GM12864 (cell line): ENCODE measurements at regions not wholly inside any gene's neighbourhood (a gene's known extent, or its start where the extent isn't known, plus 50 kb on each side); places are given as distances from the start of the nearest gene placed in this dataset.
A peak's percentile ranks its signal among the peaks of the same experiment; 100 is the strongest.

Source experiments
- DNase-seq: peaks from one replicate; pipeline ENCODE4 v3.0.0-alpha.2; 2011; ENCODE audit warnings: low read depth
- H3K4me3 ChIP-seq: 2 replicates; pipeline ENCODE4 v1.5.1; 2011; ENCODE audit warnings: mild to moderate bottlenecking, low read depth, low read length, control low read depth
- CTCF ChIP-seq: IDR thresholded peaks from 2 replicates; pipeline ENCODE4 v1.5.1; 2011; ENCODE audit warnings: low read depth, mild to moderate bottlenecking, moderate library complexity, low read length, control low read depth, inconsistent platforms; ENCODE audit errors: missing control alignments

GRCh38 chr7:124662937-124663336, 102.7 kb downstream of the GPR37 start:
- no peak overlapping the region for H3K4me3 ChIP-seq
- no peak for DNase-seq
- TF ChIP-seq CTCF = no peak

- H3K4me3 ChIP-seq = no peak overlapping the region
- TF ChIP-seq CTCF = no peak
- no peak for DNase-seq
These were observed 103.2 kb downstream of the GPR37 start for GRCh38 chr7:124662372-124662771.

GRCh38 chr7:124655990-124656389, 109.6 kb downstream of the GPR37 start:
- DNase-seq = no peak
- TF ChIP-seq CTCF = no peak
- no peak overlapping the region for H3K4me3 ChIP-seq

GRCh38 chr7:124652237-124652636, 113.4 kb downstream of the GPR37 start:
- DNase-seq = no peak
- TF ChIP-seq CTCF = no peak
- H3K4me3 ChIP-seq = no peak overlapping the region

- H3K4me3 ChIP-seq = no peak overlapping the region
- TF ChIP-seq CTCF = no peak
- no peak for DNase-seq
These were observed 114.5 kb downstream of the GPR37 start for GRCh38 chr7:124651136-124651535.

- DNase-seq = no peak
- H3K4me3 ChIP-seq = peak overlapping the region; percentile 23
- TF ChIP-seq CTCF = no peak
These were observed 116.1 kb downstream of the GPR37 start for GRCh38 chr7:124649397-124650014.

GRCh38 chr7:124647630-124648306, 117.8 kb downstream of the GPR37 start:
- DNase-seq = no peak
- no peak overlapping the region for H3K4me3 ChIP-seq
- TF ChIP-seq CTCF = no peak
